ENCODE measurements at regions not wholly inside any gene's neighbourhood (a gene's known extent, or its start where the extent isn't known, plus 50 kb on each side); places are given as distances from the start of the nearest gene placed in this dataset.

GRCh38 chr2:53233759-53234547 lies 533.7 kb upstream of the CHAC2 start:
- Histone ChIP-seq H3K9me3 (ENCODE audit: control insufficient read depth in 3 of 3, low read length in 3 of 3) (no peaks in the 10 kb centered on the region), H3K4me1 (ENCODE audit: control insufficient read depth in 3 of 3, insufficient read depth in 3 of 3, low read length in 3 of 3) (no peaks in the 10 kb centered on the region)

GRCh38 chr2:53231908-53232307 lies 535.7 kb upstream of the CHAC2 start:
- H3K4me3 ChIP-seq (ENCODE audit: low read length in 3 of 3), result no peak overlapping the region
- no peak overlapping the region for H3K27ac ChIP-seq (ENCODE audit: low read depth, low read length)
- H3K9ac ChIP-seq (ENCODE audit: low read depth in 1 of 3, low read length in 3 of 3), result no peak overlapping the region
- no peaks in the 10 kb centered on the region for H3K4me1 ChIP-seq (ENCODE audit: control insufficient read depth in 3 of 3, insufficient read depth in 3 of 3, low read length in 3 of 3)
- no peaks in the 10 kb centered on the region for H3K9me3 ChIP-seq (ENCODE audit: control insufficient read depth in 3 of 3, low read length in 3 of 3)
- no peaks in the 10 kb centered on the region for H3K27me3 ChIP-seq (ENCODE audit: control insufficient read depth in 3 of 3, insufficient read depth in 3 of 3, low read length in 3 of 3)
- H3K36me3 ChIP-seq (ENCODE audit: control insufficient read depth in 3 of 3, insufficient read depth in 3 of 3, low read length in 3 of 3), result no peaks in the 10 kb centered on the region

More at GRCh38 chr2:53233759-53234547, 533.7 kb upstream of the CHAC2 start:
- Histone ChIP-seq H3K27ac (ENCODE audit: low read depth, low read length) (no peak overlapping the region), H3K9ac (ENCODE audit: low read depth in 1 of 3, low read length in 3 of 3) (no peak overlapping the region), H3K4me3 (ENCODE audit: low read length in 3 of 3) (no peak overlapping the region), H3K36me3 (ENCODE audit: control insufficient read depth in 3 of 3, insufficient read depth in 3 of 3, low read length in 3 of 3) (no peaks in the 10 kb centered on the region), H3K27me3 (ENCODE audit: control insufficient read depth in 3 of 3, insufficient read depth in 3 of 3, low read length in 3 of 3) (no peaks in the 10 kb centered on the region)

- Histone ChIP-seq H3K4me3 (ENCODE audit: low read length in 3 of 3) (no peak overlapping the region), H3K9me3 (ENCODE audit: control insufficient read depth in 3 of 3, low read length in 3 of 3) (no peaks in the 10 kb centered on the region), H3K9ac (ENCODE audit: low read depth in 1 of 3, low read length in 3 of 3) (no peak overlapping the region), H3K36me3 (ENCODE audit: control insufficient read depth in 3 of 3, insufficient read depth in 3 of 3, low read length in 3 of 3) (no peaks in the 10 kb centered on the region), H3K4me1 (ENCODE audit: control insufficient read depth in 3 of 3, insufficient read depth in 3 of 3, low read length in 3 of 3) (no peaks in the 10 kb centered on the region), H3K27ac (ENCODE audit: low read depth, low read length) (no peak overlapping the region), H3K27me3 (ENCODE audit: control insufficient read depth in 3 of 3, insufficient read depth in 3 of 3, low read length in 3 of 3) (no peaks in the 10 kb centered on the region)
Measured at GRCh38 chr2:53230691-53231090, 536.9 kb upstream of the CHAC2 start.

GRCh38 chr2:53227535-53227934 lies 540.1 kb upstream of the CHAC2 start:
- Histone ChIP-seq H3K36me3 (ENCODE audit: control insufficient read depth in 3 of 3, insufficient read depth in 3 of 3, low read length in 3 of 3) (no peaks in the 10 kb centered on the region), H3K4me3 (ENCODE audit: low read length in 3 of 3) (no peak overlapping the region), H3K9ac (ENCODE audit: low read depth in 1 of 3, low read length in 3 of 3) (no peak overlapping the region), H3K4me1 (ENCODE audit: control insufficient read depth in 3 of 3, insufficient read depth in 3 of 3, low read length in 3 of 3) (no peaks in the 10 kb centered on the region), H3K27ac (ENCODE audit: low read depth, low read length) (no peak overlapping the region), H3K9me3 (ENCODE audit: control insufficient read depth in 3 of 3, low read length in 3 of 3) (no peaks in the 10 kb centered on the region), H3K27me3 (ENCODE audit: control insufficient read depth in 3 of 3, insufficient read depth in 3 of 3, low read length in 3 of 3) (no peaks in the 10 kb centered on the region)

GRCh38 chr2:53220969-53221368 lies 546.6 kb upstream of the CHAC2 start:
- no peaks in the 10 kb centered on the region for H3K36me3 ChIP-seq (ENCODE audit: control insufficient read depth in 3 of 3, insufficient read depth in 3 of 3, low read length in 3 of 3)
- H3K9ac ChIP-seq (ENCODE audit: low read depth in 1 of 3, low read length in 3 of 3), result no peak overlapping the region
- no peak overlapping the region for H3K4me3 ChIP-seq (ENCODE audit: low read length in 3 of 3)
- H3K4me1 ChIP-seq (ENCODE audit: control insufficient read depth in 3 of 3, insufficient read depth in 3 of 3, low read length in 3 of 3), result no peaks in the 10 kb centered on the region
- H3K9me3 ChIP-seq (ENCODE audit: control insufficient read depth in 3 of 3, low read length in 3 of 3), result peaks cover 0 to 2% (median 0%) of the 10 kb centered on the region in 3 donors
- H3K27me3 ChIP-seq (ENCODE audit: control insufficient read depth in 3 of 3, insufficient read depth in 3 of 3, low read length in 3 of 3), result no peaks in the 10 kb centered on the region
- H3K27ac ChIP-seq (ENCODE audit: low read depth, low read length), result no peak overlapping the region

GRCh38 chr2:53217250-53217649 lies 550.4 kb upstream of the CHAC2 start:
- H3K9me3 ChIP-seq (ENCODE audit: control insufficient read depth in 3 of 3, low read length in 3 of 3), result peaks cover 0 to 2% (median 0%) of the 10 kb centered on the region in 3 donors
- H3K9ac ChIP-seq (ENCODE audit: low read depth in 1 of 3, low read length in 3 of 3), result no peak overlapping the region
- H3K27ac ChIP-seq (ENCODE audit: low read depth, low read length), result no peak overlapping the region
- H3K27me3 ChIP-seq (ENCODE audit: control insufficient read depth in 3 of 3, insufficient read depth in 3 of 3, low read length in 3 of 3), result no peaks in the 10 kb centered on the region
- no peak overlapping the region for H3K4me3 ChIP-seq (ENCODE audit: low read length in 3 of 3)
- H3K36me3 ChIP-seq (ENCODE audit: control insufficient read depth in 3 of 3, insufficient read depth in 3 of 3, low read length in 3 of 3), result no peaks in the 10 kb centered on the region
- no peaks in the 10 kb centered on the region for H3K4me1 ChIP-seq (ENCODE audit: control insufficient read depth in 3 of 3, insufficient read depth in 3 of 3, low read length in 3 of 3)

GRCh38 chr2:53216805-53217204 lies 550.8 kb upstream of the CHAC2 start:
- Histone ChIP-seq H3K27ac (ENCODE audit: low read depth, low read length) (no peak overlapping the region), H3K36me3 (ENCODE audit: control insufficient read depth in 3 of 3, insufficient read depth in 3 of 3, low read length in 3 of 3) (no peaks in the 10 kb centered on the region), H3K9ac (ENCODE audit: low read depth in 1 of 3, low read length in 3 of 3) (no peak overlapping the region), H3K4me3 (ENCODE audit: low read length in 3 of 3) (no peak overlapping the region), H3K9me3 (ENCODE audit: control insufficient read depth in 3 of 3, low read length in 3 of 3) (peaks cover 0 to 2% (median 0%) of the 10 kb centered on the region in 3 donors), H3K27me3 (ENCODE audit: control insufficient read depth in 3 of 3, insufficient read depth in 3 of 3, low read length in 3 of 3) (no peaks in the 10 kb centered on the region), H3K4me1 (ENCODE audit: control insufficient read depth in 3 of 3, insufficient read depth in 3 of 3, low read length in 3 of 3) (no peaks in the 10 kb centered on the region)

GRCh38 chr2:53212576-53212975 lies 555.0 kb upstream of the CHAC2 start:
- Histone ChIP-seq H3K4me1 (ENCODE audit: control insufficient read depth in 3 of 3, insufficient read depth in 3 of 3, low read length in 3 of 3) (no peaks in the 10 kb centered on the region), H3K36me3 (ENCODE audit: control insufficient read depth in 3 of 3, insufficient read depth in 3 of 3, low read length in 3 of 3) (no peaks in the 10 kb centered on the region), H3K27ac (ENCODE audit: low read depth, low read length) (no peak overlapping the region), H3K27me3 (ENCODE audit: control insufficient read depth in 3 of 3, insufficient read depth in 3 of 3, low read length in 3 of 3) (no peaks in the 10 kb centered on the region), H3K9me3 (ENCODE audit: control insufficient read depth in 3 of 3, low read length in 3 of 3) (peaks cover 0 to 2% (median 0%) of the 10 kb centered on the region in 3 donors), H3K4me3 (ENCODE audit: low read length in 3 of 3) (no peak overlapping the region), H3K9ac (ENCODE audit: low read depth in 1 of 3, low read length in 3 of 3) (no peak overlapping the region)

- Histone ChIP-seq H3K9me3 (ENCODE audit: control insufficient read depth in 3 of 3, low read length in 3 of 3) (no peaks in the 10 kb centered on the region), H3K27ac (ENCODE audit: low read depth, low read length) (no peak overlapping the region), H3K9ac (ENCODE audit: low read depth in 1 of 3, low read length in 3 of 3) (no peak overlapping the region), H3K27me3 (ENCODE audit: control insufficient read depth in 3 of 3, insufficient read depth in 3 of 3, low read length in 3 of 3) (no peaks in the 10 kb centered on the region), H3K4me1 (ENCODE audit: control insufficient read depth in 3 of 3, insufficient read depth in 3 of 3, low read length in 3 of 3) (no peaks in the 10 kb centered on the region), H3K4me3 (ENCODE audit: low read length in 3 of 3) (no peak overlapping the region), H3K36me3 (ENCODE audit: control insufficient read depth in 3 of 3, insufficient read depth in 3 of 3, low read length in 3 of 3) (no peaks in the 10 kb centered on the region)
Measured at GRCh38 chr2:53211201-53211774, 556.3 kb upstream of the CHAC2 start.

GRCh38 chr2:53210538-53210937 lies 557.1 kb upstream of the CHAC2 start:
- H3K9ac ChIP-seq (ENCODE audit: low read depth in 1 of 3, low read length in 3 of 3), result no peak overlapping the region
- H3K4me3 ChIP-seq (ENCODE audit: low read length in 3 of 3), result no peak overlapping the region
- H3K4me1 ChIP-seq (ENCODE audit: control insufficient read depth in 3 of 3, insufficient read depth in 3 of 3, low read length in 3 of 3), result no peaks in the 10 kb centered on the region
- H3K36me3 ChIP-seq (ENCODE audit: control insufficient read depth in 3 of 3, insufficient read depth in 3 of 3, low read length in 3 of 3), result no peaks in the 10 kb centered on the region
- no peaks in the 10 kb centered on the region for H3K27me3 ChIP-seq (ENCODE audit: control insufficient read depth in 3 of 3, insufficient read depth in 3 of 3, low read length in 3 of 3)
- H3K27ac ChIP-seq (ENCODE audit: low read depth, low read length), result no peak overlapping the region
- H3K9me3 ChIP-seq (ENCODE audit: control insufficient read depth in 3 of 3, low read length in 3 of 3), result no peaks in the 10 kb centered on the region
